ENCODE measurements at regions not wholly inside any gene's neighbourhood (a gene's known extent, or its start where the extent isn't known, plus 50 kb on each side); places are given as distances from the start of the nearest gene placed in this dataset.

- Mint-ChIP-seq H3K27me3 (ENCODE audit: low read depth) (no peaks in the 10 kb centered on the region), H3K9me3 (no peaks in the 10 kb centered on the region), H3K4me3 (no peak overlapping the region), H3K36me3 (ENCODE audit: low read depth) (no peaks in the 10 kb centered on the region), H3K4me1 (peaks cover 11% of the 10 kb centered on the region), H3K27ac (ENCODE audit: unreplicated experiment) (no peak overlapping the region)
- DNase-seq (ENCODE audit: low read depth, low spot score), result no peak
- TF ChIP-seq CTCF (conservative IDR thresholded peaks at IDR 0.05), result no peak
Measured at GRCh38 chr2:45237850-45238542, 228.7 kb upstream of the SIX2 start.

GRCh38 chr2:45237128-45237527 is 227.9 kb upstream of the SIX2 start:
- no peaks in the 10 kb centered on the region for H3K9me3 Mint-ChIP-seq
- peaks cover 2% of the 10 kb centered on the region for H3K4me1 Mint-ChIP-seq
- no peaks in the 10 kb centered on the region for H3K27me3 Mint-ChIP-seq (ENCODE audit: low read depth)
- no peaks in the 10 kb centered on the region for H3K36me3 Mint-ChIP-seq (ENCODE audit: low read depth)
- no peak overlapping the region for H3K27ac Mint-ChIP-seq (ENCODE audit: unreplicated experiment)
- no peak for TF ChIP-seq CTCF (conservative IDR thresholded peaks at IDR 0.05)
- DNase-seq (ENCODE audit: low read depth, low spot score), result no peak
- no peak overlapping the region for H3K4me3 Mint-ChIP-seq

GRCh38 chr2:45236268-45236667 is 227.0 kb upstream of the SIX2 start:
- Mint-ChIP-seq H3K4me3 (no peak overlapping the region), H3K27ac (ENCODE audit: unreplicated experiment) (no peak overlapping the region), H3K36me3 (ENCODE audit: low read depth) (no peaks in the 10 kb centered on the region)

GRCh38 chr2:45233301-45233700 is 224.0 kb upstream of the SIX2 start:
- Mint-ChIP-seq H3K9me3 (no peaks in the 10 kb centered on the region), H3K36me3 (ENCODE audit: low read depth) (no peaks in the 10 kb centered on the region), H3K27me3 (ENCODE audit: low read depth) (no peaks in the 10 kb centered on the region), H3K4me3 (no peak overlapping the region), H3K27ac (ENCODE audit: unreplicated experiment) (no peak overlapping the region), H3K4me1 (no peaks in the 10 kb centered on the region)
- TF ChIP-seq CTCF (conservative IDR thresholded peaks at IDR 0.05), result no peak
- no peak for DNase-seq (ENCODE audit: low read depth, low spot score)

More at GRCh38 chr2:45236268-45236667, 227.0 kb upstream of the SIX2 start:
- no peaks in the 10 kb centered on the region for H3K9me3 Mint-ChIP-seq
- H3K4me1 Mint-ChIP-seq, result no peaks in the 10 kb centered on the region
- DNase-seq (ENCODE audit: low read depth, low spot score), result no peak
- no peaks in the 10 kb centered on the region for H3K27me3 Mint-ChIP-seq (ENCODE audit: low read depth)
- no peak for TF ChIP-seq CTCF (conservative IDR thresholded peaks at IDR 0.05)

GRCh38 chr2:45232818-45233217 is 223.6 kb upstream of the SIX2 start:
- TF ChIP-seq CTCF (conservative IDR thresholded peaks at IDR 0.05), result no peak
- H3K36me3 Mint-ChIP-seq (ENCODE audit: low read depth), result no peaks in the 10 kb centered on the region
- H3K27ac Mint-ChIP-seq (ENCODE audit: unreplicated experiment), result no peak overlapping the region
- H3K9me3 Mint-ChIP-seq, result peaks cover 2% of the 10 kb centered on the region
- H3K4me1 Mint-ChIP-seq, result no peaks in the 10 kb centered on the region
- H3K27me3 Mint-ChIP-seq (ENCODE audit: low read depth), result no peaks in the 10 kb centered on the region
- DNase-seq (ENCODE audit: low read depth, low spot score), result no peak
- no peak overlapping the region for H3K4me3 Mint-ChIP-seq

Data from neural crest cell (in vitro differentiated cells).